ENCODE measurements at regions not wholly inside any gene's neighbourhood (a gene's known extent, or its start where the extent isn't known, plus 50 kb on each side); places are given as distances from the start of the nearest gene placed in this dataset.

DNA sequence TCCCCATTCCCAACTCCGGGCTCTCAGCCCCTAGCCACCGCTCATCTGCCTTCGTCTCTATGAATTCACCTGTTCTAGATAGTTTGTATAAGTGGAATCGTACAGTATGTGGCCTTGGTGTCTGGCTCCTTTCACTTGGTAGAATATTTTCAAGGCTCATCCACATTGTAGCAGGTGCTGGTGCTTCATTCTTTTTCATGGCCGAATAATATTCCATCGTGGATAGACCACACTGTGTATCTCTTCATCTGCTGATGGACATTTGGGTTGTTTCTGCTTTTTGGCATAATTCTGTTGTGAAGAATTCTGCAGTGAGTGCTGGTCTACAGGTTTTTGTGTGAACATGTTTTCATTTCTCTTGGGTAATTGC is 324.2 kb downstream of the SEC14L1 start:
- DNase-seq, result no peak

DNA sequence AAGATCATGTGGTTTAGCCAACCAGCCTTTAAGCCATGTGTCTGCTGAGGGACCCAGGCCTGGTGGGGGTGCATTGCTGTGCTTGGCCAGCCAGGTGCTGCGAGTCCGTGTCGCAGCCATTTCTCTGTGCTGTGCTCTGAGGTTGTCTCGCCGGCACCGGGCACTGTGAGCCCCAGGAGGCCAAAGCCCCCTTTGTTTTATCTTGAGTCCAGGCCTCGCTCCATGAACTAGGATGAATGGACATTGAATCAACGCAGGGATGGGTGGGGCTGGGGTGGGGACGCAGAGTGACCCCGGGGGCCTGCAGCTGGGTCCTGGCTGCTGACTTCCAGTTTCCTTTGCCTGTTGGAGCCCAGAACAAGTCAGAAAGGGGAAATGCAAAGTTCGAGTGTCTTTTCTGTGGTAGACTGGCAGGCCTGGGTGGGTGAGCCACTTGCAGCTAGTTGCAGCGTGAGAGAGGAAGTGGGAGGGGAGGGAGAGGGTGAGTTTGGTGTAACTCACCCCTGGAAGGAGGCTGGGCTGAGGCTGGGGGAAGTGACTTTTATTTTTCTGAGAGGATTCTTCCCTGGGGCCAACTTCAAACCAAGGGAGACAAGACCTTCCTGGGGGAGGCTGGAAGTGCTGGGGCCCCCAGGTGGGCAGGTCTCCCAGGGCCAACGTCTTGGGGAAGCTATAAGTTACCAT is 324.7 kb downstream of the SEC14L1 start:
- DNase-seq, result no peak

DNA sequence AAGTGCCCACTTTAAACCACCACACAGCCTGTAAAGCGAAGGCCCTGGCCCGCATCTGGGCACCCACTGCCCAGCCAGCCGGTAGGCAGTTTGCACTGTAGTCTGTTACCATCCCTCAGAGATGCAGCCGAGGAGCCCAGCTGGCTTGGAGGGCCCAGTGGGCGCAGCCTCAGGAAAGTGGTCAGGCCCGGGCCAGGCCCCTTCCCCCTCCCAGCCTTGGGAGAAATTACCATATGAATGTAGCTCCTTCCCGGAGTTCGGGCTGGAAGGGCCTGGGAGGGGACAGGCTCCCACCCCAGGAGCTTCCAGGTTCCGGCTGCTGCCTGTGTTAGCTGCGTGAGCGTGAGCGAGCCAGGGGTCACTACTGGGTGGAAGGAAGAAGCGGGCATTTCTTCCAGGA is 325.4 kb downstream of the SEC14L1 start:
- DNase-seq, result no peak

DNA sequence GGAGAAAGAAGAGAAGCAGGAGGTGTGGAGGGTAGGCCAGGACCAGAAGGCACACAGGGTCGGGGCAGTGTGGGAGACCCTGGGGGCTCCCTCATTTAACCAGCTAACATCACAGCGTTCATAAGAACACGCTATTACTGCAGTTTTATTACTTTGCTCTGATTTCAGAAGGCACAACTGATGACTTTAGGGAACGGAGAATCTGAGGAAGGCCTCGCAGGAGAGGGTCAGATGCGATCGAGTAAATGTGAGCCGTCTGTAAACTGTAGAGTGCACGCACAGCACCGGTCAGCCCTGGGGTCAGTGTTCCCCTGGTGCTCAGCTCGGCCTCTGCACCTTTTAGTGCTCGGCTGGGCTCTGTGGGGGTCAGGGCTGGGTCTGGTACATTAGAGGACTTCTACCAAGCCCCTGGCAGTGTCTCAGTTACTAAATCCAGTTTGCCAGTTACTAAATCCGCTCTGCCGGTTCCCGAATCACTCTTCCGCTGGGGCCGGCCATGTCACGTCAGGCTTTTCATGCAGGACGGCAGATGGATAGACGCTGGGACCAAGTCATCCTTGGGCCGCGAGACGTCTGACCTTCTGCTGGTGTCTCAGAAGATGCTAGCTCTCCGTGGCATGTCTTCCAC is 325.9 kb downstream of the SEC14L1 start:
- DNase-seq, result no peak

DNA sequence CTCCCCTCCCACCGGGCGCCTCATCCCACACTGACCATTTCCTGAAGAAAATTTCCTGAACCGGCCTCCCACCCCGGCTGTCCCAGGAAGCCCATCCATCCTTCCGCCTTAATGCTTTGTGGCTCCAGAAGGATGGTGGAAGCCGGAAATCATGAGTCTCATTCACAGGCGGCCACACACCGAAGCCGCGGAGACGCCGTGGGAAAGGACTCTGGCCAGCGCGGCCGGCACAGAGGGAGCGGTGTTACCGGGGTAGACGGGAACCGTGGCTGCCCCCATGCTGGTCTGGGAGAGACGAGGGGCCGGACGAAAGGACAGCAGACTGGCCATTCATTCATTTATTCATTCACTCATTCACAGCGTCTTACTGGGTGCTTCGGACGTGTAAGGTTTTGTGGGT is 326.8 kb downstream of the SEC14L1 start:
- no peak for DNase-seq

DNA sequence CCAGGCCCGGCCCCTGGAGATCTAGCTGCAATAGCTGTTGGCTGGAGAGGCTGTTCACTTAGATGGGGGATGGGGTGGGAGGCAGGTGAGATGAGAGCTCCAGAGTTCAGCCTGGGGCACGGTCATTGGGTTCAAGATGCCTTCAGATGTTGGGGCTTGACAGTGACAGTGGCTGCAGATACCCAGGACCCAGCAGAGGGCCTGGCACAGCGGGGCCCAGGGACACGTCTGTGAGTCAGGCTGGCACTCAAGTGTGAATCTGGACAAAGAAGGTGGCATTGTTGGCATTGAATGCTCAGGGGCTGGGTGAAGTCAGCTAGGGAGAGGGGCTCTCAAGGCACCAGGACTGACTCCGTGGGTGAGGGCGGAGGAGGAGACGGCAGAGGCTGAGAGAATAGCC is 328.1 kb downstream of the SEC14L1 start:
- no peak for DNase-seq

DNA sequence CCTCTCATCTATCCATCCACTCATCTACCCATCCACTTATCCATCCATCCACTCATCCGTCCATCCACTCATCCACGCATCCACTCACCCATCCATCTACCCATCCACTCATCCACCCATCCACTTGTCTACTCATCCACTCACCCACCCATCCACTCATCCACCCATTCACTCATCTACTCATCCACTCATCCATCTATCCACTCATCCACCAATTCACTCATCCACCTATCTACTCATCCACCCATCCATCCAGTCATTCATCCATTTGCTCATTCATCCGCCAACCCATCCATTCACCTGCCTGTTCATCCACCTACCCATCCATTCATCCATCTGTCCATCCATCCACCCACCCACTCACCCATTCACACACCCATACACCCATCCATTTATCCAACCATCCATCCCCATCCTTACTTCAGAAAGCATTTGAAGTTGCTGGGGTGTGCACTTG is 329.6 kb downstream of the SEC14L1 start:
- DNase-seq, result no peak

DNA sequence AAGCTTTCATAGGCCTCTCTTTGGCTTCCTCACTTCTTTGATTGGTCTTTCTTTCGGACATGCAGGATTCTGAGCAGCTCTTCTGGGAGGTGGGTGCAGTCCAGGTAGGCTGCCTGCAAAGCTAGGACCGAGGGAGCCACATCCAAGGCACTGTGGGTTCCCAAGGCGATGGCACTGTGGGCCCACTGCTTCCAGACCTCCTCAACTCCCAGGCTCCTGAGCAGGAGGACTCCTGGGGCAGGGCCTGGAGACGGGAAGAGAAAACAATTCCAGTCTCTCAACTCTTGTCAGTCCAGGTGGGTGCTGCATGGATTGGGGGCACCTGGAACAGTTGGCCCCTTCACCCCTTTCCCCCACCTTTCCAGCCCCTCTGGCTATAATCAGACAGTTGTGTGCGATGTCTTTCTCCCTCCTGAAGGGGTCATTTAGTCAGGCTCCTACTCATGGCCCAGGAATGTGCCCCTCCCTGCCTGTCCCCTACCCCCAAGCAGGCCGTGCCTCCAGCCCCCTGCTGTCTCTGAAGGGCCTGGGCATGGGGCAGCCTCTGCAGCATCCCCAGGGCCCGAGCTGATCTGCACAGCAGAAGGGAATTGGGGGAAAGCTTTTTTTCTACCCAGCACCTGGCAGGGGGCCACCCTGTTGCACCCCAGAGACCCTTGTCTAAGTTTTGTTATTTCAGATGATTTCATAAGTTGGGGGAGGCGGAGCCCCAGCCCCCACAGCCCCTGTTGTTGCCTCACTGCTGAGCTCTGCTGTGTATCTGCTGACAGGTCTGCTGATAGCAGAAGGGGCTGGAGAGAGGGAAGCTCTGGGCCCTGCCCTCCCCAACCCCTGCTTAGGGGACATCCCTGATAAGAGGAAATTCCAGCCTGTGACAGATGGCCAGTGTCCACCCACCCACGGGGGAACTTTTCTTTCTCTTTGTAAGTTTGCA is 330.3 kb downstream of the SEC14L1 start:
- DNase-seq, result no peak

DNA sequence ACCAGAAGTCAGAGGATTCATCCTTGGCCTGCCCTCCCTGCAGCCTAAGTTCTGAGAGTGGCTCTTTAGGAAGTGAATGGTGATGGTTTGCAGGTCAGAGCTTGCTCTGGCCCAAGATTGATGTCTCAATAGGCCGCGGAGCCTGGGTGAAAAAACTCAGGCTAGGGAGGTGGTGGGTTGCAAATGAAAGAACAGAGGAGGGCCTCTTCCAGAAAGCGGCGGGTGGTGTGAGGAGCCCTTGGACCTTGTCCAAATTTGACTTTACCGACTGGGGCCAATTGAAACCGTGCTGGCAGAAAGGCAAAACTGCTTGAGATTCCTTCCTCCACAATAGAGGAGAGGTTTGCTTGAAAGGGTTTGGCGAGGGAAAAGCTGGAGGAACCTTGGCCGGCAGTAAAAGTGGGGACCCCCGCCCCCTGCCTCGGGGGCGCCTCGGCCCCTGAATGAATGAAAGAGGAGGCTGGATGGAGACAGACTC is 331.3 kb downstream of the SEC14L1 start:
- peak in 1 of 2 experiments; percentile 13 for DNase-seq

DNA sequence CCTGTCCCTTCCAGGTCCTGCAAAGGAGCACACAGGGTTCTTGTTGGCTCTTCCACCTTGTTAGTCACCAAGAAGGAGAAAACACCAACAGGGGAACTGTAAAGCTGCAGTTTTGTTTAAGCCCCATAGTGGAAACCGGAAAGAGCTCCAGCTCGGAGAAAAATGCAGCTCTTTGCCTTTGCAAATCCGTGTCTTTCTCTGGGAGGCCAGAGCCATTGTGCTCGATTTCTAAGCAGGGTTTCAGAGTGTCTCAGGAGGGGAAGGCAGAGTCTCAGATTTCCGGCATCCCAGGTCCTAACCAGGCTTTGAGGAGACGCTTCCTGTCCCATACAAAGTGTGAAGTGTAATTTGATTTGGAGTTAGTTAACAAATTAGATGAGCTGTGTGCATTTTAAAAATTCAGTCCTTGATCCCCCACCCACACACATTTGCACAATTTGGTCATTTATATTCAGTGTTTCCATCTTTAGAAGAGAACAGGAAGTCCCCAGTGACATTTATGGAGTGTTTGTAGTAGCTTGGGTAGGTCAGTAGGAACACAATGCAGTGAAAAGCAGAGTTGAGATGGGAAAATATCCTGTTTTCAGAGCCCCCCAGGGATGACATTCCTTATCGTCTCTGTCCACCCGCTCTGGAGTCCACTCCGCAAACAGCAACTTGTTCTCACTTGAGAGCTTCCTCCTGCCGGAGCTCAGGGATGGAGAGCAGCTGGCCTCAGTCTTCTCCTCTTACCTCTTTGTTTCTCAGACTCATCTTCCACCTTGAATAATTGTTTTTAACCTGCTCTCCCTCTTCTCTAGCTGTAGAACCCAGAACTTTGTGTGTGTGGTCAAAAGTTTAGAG is 331.9 kb downstream of the SEC14L1 start:
- no peak for DNase-seq

DNA sequence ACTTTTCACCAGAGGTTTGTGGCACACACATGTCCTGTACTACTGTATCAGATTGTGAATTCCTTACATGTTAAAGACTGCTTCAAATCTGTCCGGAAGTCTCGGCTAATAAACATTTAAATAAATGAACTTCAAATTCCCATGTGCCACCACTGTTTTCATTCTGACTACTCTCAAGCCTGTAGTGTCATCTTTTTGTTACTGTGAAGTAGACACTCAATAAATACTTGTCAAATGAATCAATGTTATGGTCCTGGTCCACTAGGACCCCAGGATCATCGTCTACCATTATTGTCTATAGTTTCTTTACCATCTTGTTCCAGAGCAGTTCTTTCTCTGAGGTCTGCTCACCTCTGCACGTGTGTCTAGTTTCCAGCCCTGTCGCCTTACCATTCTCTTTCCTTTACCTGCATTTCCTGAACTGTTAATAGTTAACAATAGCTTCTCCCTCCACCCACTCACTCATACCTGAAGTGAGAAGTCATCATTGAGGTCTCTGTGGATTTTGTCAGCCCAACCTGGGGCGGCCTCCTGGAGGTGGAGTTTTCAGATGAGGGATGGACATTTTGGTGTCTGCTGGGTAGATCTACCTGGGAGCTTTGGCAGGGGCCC is 333.0 kb downstream of the SEC14L1 start:
- no peak for DNase-seq

DNA sequence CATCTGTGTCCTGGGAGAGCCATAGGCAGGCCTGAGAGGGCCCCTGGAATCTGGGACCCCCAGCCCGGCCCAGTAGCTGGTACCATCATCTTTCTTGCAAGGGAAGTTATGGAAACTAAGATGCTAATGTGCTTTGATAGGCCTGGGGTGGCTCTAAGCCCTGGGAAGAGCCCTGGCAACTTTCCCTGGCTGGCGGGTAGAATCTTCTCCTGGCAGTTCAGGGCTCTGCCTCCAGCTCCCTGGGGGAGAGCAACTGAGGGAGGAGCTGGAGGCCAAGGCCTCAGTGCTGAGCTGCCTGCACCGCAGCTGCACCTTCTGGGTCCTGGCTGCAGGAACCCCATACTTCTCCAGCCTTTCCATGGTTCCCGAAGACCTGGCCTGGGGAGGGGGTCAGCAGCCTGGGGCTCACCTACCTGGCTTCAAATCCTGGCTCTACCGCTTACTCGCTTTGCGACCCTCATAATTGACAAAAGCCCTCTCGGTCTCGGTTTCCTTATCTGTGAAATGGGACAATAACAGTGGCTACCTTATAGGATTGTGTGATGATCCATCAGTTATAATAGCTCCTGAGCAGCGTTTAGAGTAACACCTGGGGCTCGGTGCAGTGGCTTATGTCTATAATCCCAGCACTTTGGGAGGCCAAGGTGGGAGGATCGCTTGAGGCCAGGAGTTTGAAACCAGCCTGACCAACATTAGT is 333.7 kb downstream of the SEC14L1 start:
- DNase-seq, result no peak

DNA sequence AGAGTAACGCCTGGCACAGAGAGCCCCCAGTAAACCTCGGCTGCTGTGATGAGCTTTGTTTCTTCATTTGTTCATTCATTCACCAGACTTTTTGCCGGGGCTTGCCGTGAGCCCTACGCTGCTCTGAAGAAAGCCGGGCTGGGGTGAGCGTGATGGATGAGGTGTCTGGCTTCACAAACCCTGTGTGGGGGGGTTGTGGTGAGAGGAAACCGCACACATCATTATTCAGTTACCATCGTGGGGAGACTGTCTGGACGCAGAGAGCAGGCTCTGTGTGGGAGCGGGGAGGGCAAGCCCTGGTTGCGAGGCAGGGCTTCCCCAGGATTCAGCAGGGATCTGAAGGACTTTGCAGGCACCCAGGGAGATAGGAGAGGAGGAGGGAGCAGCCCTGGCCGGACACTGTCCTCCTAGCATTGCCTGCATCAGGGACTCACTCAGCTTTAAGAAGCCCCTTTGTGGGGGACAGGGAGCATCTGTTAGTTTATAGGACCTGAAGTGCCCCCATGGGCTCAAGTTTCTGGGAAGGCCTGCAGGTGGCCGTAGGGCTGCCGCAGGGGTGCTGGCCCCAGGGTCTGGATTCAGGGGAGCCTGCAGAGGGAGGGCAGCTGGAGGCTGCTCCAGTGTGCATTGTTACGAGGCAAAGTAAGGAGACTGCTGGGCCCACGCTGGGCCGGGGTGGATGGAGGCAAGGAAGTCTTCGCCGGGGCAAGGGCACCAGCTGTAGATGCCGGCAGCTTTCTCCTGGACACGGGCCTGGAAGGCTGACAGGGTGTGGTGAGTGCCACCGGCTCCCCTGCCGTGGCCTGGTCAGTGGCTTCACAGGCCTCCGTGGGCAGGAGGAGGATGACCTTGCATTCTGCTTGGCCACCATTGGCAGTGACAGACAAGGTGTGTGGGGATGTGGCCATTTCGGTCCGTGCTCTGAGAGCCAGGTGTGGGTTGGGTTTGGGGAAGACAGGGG is 334.5 kb downstream of the SEC14L1 start:
- no peak for DNase-seq

DNA sequence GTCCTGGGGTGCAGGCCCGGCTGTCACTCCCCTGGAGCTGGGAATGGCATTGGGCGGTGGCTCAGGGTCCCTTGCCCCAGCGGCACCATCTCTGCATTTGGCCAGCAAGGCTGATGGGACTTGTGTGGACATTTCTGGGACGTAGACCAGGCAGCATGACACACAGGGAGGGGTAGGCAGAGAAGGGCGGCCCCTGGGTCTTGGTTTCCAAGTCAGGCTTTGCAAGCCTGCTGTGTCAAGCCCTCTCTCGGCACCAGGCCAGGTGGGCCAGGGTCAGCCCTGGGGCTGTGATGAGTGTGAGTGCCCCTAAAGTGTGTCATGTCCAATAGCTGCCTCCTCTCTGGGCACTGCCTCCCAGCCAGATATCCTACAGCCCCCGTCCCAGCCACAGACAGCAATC is 335.2 kb downstream of the SEC14L1 start:
- no peak for DNase-seq

DNA sequence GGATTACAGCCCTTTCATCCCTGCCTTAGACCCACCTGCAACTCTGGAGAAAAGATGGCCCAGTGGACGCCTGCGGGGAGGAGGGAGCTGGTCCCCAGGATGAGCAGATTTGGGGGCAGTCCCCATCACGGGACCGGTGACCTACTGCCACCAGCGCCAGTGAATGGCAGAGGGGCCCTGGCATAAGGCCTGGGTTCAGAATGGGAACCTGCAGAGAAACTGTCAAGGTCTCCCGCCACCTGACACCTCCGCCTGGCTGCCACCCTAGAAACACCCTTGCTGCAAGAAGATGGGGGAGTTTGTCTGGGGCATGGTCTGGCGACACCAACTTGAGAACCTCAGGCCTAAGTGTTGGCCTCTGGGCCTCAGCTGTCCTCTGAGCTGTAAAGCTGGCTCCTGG is 335.7 kb downstream of the SEC14L1 start:
- no peak for DNase-seq

DNA sequence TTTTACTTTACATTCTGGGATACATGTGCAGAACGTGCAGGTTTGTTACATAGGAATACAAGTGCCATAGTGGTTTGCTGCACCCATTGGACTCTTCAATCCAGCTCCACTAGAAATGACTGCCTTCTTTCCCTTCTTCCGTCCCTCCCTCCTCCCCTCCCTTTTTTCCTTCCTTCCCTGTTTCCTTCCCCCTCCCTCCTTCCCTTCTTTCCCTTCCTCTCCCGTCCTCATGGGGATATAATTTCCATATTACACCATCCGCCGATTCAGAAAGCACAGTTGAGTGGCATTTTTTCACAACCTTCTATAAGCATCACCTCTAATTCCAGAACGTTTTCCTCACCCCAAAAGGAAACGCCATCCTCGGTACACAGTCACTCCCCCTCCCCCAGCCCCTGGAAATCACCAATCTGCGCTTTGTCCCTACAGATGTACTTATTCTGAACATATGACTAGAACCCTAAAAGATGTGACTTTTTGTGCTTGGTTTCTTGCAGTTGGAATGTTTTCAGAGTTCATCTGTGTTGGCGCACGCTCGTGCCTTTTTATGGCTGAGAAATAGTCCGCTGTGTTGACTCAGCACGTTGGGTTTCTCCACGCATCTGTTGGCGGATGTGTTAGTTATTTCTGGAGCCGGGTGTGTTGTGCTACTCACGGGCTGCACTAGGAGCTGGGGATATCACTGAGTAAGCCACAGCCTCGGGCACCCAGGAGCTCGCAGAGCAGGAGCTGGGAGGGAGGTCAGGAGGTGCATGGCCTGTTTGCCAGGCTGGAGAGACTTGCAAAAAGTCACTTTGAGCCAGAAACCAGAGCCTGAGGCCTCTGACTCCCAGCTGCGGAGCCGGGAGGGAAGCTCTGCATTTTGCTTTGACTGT is 336.4 kb downstream of the SEC14L1 start:
- DNase-seq, result no peak

DNA sequence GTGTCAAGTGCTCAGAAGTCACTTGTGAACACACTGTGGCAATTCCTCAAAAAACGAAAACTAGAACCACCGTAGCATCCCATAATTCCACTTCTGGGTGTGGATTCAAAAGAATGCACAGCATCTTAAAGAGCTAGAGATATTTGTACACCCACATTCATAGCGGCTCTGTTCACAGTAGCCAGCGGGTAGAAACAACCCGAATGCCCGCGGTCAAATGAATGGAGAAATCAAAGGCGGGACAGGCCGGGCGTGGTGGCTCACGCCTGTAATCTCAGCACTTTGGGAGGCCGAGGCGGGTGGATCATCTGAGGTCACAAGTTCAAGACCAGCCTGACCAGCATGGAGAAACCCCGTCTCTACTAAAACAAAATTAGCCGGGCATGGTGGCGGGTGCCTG is 337.5 kb downstream of the SEC14L1 start:
- no peak for DNase-seq

DNA sequence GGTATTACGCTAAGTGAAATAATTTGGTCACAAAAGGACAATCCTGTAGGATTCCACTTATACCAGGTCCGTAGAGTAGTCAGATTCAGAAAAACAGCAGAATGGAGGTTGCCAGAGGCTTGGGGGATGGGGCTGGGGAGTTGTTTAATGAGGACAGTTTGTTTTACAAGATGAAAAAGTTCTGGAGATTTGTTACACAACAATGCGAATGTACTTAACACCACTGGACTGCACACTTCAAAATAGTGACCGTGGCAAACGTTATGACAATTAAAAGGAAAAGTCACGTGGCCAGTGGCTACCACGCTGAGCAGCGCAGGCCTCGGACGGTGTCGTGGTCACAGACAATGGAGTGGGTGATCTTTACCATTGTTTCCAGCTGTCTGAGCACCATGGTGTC is 338.1 kb downstream of the SEC14L1 start:
- no peak for DNase-seq
